ENCODE measurements at regions not wholly inside any gene's neighbourhood (a gene's known extent, or its start where the extent isn't known, plus 50 kb on each side); places are given as distances from the start of the nearest gene placed in this dataset.

- H2AFZ ChIP-seq (ENCODE audit: control insufficient read depth, low read length), result no peak overlapping the region
Observed at GRCh38 chr13:86870444-86870843, 800.7 kb upstream of the SLITRK5 start.

GRCh38 chr13:86877441-86877840 lies 793.7 kb upstream of the SLITRK5 start:
- Histone ChIP-seq H3K9me3 (ENCODE audit: control insufficient read depth, low read depth, low read length) (no peaks in the 10 kb centered on the region), H3K4me2 (ENCODE audit: control insufficient read depth, extremely low read depth, insufficient read depth, low read depth, low read length) (no peak overlapping the region), H4K20me1 (ENCODE audit: control insufficient read depth, extremely low read depth, insufficient read depth, low read length) (no peaks in the 10 kb centered on the region), H3K4me1 (ENCODE audit: control insufficient read depth, extremely low read depth, insufficient read depth, low read length) (no peaks in the 10 kb centered on the region), H3K9me1 (ENCODE audit: control insufficient read depth, extremely low read depth, insufficient read depth, low read length) (no peaks in the 10 kb centered on the region), H3K9ac (ENCODE audit: control insufficient read depth, extremely low read depth, insufficient read depth, low read length) (no peak overlapping the region), H2AFZ (ENCODE audit: control insufficient read depth, low read length) (no peak overlapping the region), H3K27me3 (ENCODE audit: control insufficient read depth, extremely low read depth, insufficient read depth, low read length) (no peaks in the 10 kb centered on the region), H3K27ac (ENCODE audit: control insufficient read depth, insufficient read depth, low read length) (no peak overlapping the region), H3K36me3 (ENCODE audit: control insufficient read depth in 2 of 2, extremely low read depth in 1 of 2, insufficient read depth in 2 of 2, low read length in 2 of 2) (no peaks in the 10 kb centered on the region), H3K79me2 (ENCODE audit: control insufficient read depth, insufficient read depth, low read length) (no peaks in the 10 kb centered on the region), H3K4me3 (ENCODE audit: control insufficient read depth in 2 of 3, extremely low read depth in 1 of 3, insufficient read depth in 2 of 3, low read depth in 1 of 3, low read length in 3 of 3) (no peak overlapping the region)
- FAIRE-seq (no peak), DNase-seq (ENCODE audit: low read depth, low spot score) (no peak)
- TF ChIP-seq EZH2 (IDR thresholded peaks at IDR 0.05; ENCODE audit: low read length), result no peak
- TF ChIP-seq, protein P1, sequence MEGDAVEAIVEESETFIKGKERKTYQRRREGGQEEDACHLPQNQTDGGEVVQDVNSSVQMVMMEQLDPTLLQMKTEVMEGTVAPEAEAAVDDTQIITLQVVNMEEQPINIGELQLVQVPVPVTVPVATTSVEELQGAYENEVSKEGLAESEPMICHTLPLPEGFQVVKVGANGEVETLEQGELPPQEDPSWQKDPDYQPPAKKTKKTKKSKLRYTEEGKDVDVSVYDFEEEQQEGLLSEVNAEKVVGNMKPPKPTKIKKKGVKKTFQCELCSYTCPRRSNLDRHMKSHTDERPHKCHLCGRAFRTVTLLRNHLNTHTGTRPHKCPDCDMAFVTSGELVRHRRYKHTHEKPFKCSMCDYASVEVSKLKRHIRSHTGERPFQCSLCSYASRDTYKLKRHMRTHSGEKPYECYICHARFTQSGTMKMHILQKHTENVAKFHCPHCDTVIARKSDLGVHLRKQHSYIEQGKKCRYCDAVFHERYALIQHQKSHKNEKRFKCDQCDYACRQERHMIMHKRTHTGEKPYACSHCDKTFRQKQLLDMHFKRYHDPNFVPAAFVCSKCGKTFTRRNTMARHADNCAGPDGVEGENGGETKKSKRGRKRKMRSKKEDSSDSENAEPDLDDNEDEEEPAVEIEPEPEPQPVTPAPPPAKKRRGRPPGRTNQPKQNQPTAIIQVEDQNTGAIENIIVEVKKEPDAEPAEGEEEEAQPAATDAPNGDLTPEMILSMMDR (optimal IDR thresholded peaks at IDR 0.05 in 1 of 3, IDR thresholded peaks at IDR 0.05 in 1 of 3, conservative IDR thresholded peaks at IDR 0.05 in 1 of 3; ENCODE audit: extremely low read depth in 1 of 3, insufficient read depth in 2 of 3, low read length in 3 of 3), result no peak
- dilution Hi-C loops (cut with MboI; ENCODE audit: extremely low pct_ligation_motif_present, low sequenced_read_pairs), result no loop called here

More at GRCh38 chr13:86870444-86870843, 800.7 kb upstream of the SLITRK5 start:
- H3K9me1 ChIP-seq (ENCODE audit: control insufficient read depth, extremely low read depth, insufficient read depth, low read length), result no peaks in the 10 kb centered on the region
- no peaks in the 10 kb centered on the region for H3K79me2 ChIP-seq (ENCODE audit: control insufficient read depth, insufficient read depth, low read length)
- H4K20me1 ChIP-seq (ENCODE audit: control insufficient read depth, extremely low read depth, insufficient read depth, low read length), result no peaks in the 10 kb centered on the region
- H3K9ac ChIP-seq (ENCODE audit: control insufficient read depth, extremely low read depth, insufficient read depth, low read length), result no peak overlapping the region
- no peak for TF ChIP-seq EZH2 (IDR thresholded peaks at IDR 0.05; ENCODE audit: low read length)
- TF ChIP-seq, protein P1 (optimal IDR thresholded peaks at IDR 0.05 in 1 of 3, IDR thresholded peaks at IDR 0.05 in 1 of 3, conservative IDR thresholded peaks at IDR 0.05 in 1 of 3; ENCODE audit: extremely low read depth in 1 of 3, insufficient read depth in 2 of 3, low read length in 3 of 3), result peak in 2 of 3 experiments; percentile 23 to 35
- no peaks in the 10 kb centered on the region for H3K4me1 ChIP-seq (ENCODE audit: control insufficient read depth, extremely low read depth, insufficient read depth, low read length)
- DNase-seq (ENCODE audit: low read depth, low spot score), result no peak
- H3K27ac ChIP-seq (ENCODE audit: control insufficient read depth, insufficient read depth, low read length), result no peak overlapping the region
- no peaks in the 10 kb centered on the region for H3K9me3 ChIP-seq (ENCODE audit: control insufficient read depth, low read depth, low read length)
- H3K4me2 ChIP-seq (ENCODE audit: control insufficient read depth, extremely low read depth, insufficient read depth, low read depth, low read length), result no peak overlapping the region
- no peaks in the 10 kb centered on the region for H3K27me3 ChIP-seq (ENCODE audit: control insufficient read depth, extremely low read depth, insufficient read depth, low read length)
- no peak for FAIRE-seq
- H3K36me3 ChIP-seq (ENCODE audit: control insufficient read depth in 2 of 2, extremely low read depth in 1 of 2, insufficient read depth in 2 of 2, low read length in 2 of 2), result no peaks in the 10 kb centered on the region
- no peak overlapping the region for H3K4me3 ChIP-seq (ENCODE audit: control insufficient read depth in 2 of 3, extremely low read depth in 1 of 3, insufficient read depth in 2 of 3, low read depth in 1 of 3, low read length in 3 of 3)
- dilution Hi-C loops (cut with MboI; ENCODE audit: extremely low pct_ligation_motif_present, low sequenced_read_pairs), result no loop called here
